ENCODE measurements at regions not wholly inside any gene's neighbourhood (a gene's known extent, or its start where the extent isn't known, plus 50 kb on each side); places are given as distances from the start of the nearest gene placed in this dataset.

- Histone ChIP-seq H3K9me3 (no peaks in the 10 kb centered on the region), H3K4me3 (no peak overlapping the region), H3K36me3 (no peaks in the 10 kb centered on the region), H3K27me3 (replicated peaks; ENCODE audit: insufficient read depth) (no peaks in the 10 kb centered on the region), H3K27ac (no peak overlapping the region), H3K4me1 (ENCODE audit: control insufficient read depth in 1 of 2, low read depth in 2 of 2) (no peaks in the 10 kb centered on the region)
- no peak for ATAC-seq (ENCODE audit: insufficient number of reproducible peaks, low FRiP score, low read depth)
- no peak for TF ChIP-seq CTCF (IDR thresholded peaks at IDR 0.05)
- no peak for DNase-seq (ENCODE audit: low spot score)
Observed at GRCh38 chr2:16406496-16407289, 258.9 kb downstream of the CYRIA start.

GRCh38 chr2:16405551-16405950 is 260.1 kb downstream of the CYRIA start:
- H3K4me1 ChIP-seq (ENCODE audit: control insufficient read depth in 1 of 2, low read depth in 2 of 2), result no peaks in the 10 kb centered on the region
- no peak overlapping the region for H3K4me3 ChIP-seq
- no peak for ATAC-seq (ENCODE audit: insufficient number of reproducible peaks, low FRiP score, low read depth)
- no peaks in the 10 kb centered on the region for H3K27me3 ChIP-seq (replicated peaks; ENCODE audit: insufficient read depth)
- H3K9me3 ChIP-seq, result no peaks in the 10 kb centered on the region
- H3K36me3 ChIP-seq, result no peaks in the 10 kb centered on the region
- H3K27ac ChIP-seq, result no peak overlapping the region
- no peak for TF ChIP-seq CTCF (IDR thresholded peaks at IDR 0.05)
- DNase-seq (ENCODE audit: low spot score), result no peak

GRCh38 chr2:16404551-16405300 is 260.9 kb downstream of the CYRIA start:
- TF ChIP-seq CTCF (IDR thresholded peaks at IDR 0.05), result no peak
- Histone ChIP-seq H3K27ac (no peak overlapping the region), H3K4me3 (no peak overlapping the region), H3K9me3 (no peaks in the 10 kb centered on the region), H3K27me3 (replicated peaks; ENCODE audit: insufficient read depth) (no peaks in the 10 kb centered on the region), H3K4me1 (ENCODE audit: control insufficient read depth in 1 of 2, low read depth in 2 of 2) (no peaks in the 10 kb centered on the region), H3K36me3 (no peaks in the 10 kb centered on the region)
- ATAC-seq (ENCODE audit: insufficient number of reproducible peaks, low FRiP score, low read depth), result no peak
- no peak for DNase-seq (ENCODE audit: low spot score)

GRCh38 chr2:16404146-16404545 is 261.5 kb downstream of the CYRIA start:
- DNase-seq (ENCODE audit: low spot score) (no peak), ATAC-seq (ENCODE audit: insufficient number of reproducible peaks, low FRiP score, low read depth) (no peak)
- H3K9me3 ChIP-seq, result no peaks in the 10 kb centered on the region
- H3K4me1 ChIP-seq (ENCODE audit: control insufficient read depth in 1 of 2, low read depth in 2 of 2), result no peaks in the 10 kb centered on the region
- no peak for TF ChIP-seq CTCF (IDR thresholded peaks at IDR 0.05)
- H3K4me3 ChIP-seq, result no peak overlapping the region
- H3K27ac ChIP-seq, result no peak overlapping the region
- H3K27me3 ChIP-seq (replicated peaks; ENCODE audit: insufficient read depth), result no peaks in the 10 kb centered on the region
- H3K36me3 ChIP-seq, result no peaks in the 10 kb centered on the region

GRCh38 chr2:16402891-16403290 is 262.7 kb downstream of the CYRIA start:
- no peak overlapping the region for H3K27ac ChIP-seq
- DNase-seq (ENCODE audit: low spot score) (no peak), ATAC-seq (ENCODE audit: insufficient number of reproducible peaks, low FRiP score, low read depth) (no peak)
- H3K4me1 ChIP-seq (ENCODE audit: control insufficient read depth in 1 of 2, low read depth in 2 of 2), result no peaks in the 10 kb centered on the region
- no peak overlapping the region for H3K4me3 ChIP-seq
- H3K27me3 ChIP-seq (replicated peaks; ENCODE audit: insufficient read depth), result no peaks in the 10 kb centered on the region
- no peak for TF ChIP-seq CTCF (IDR thresholded peaks at IDR 0.05)
- no peaks in the 10 kb centered on the region for H3K36me3 ChIP-seq
- no peaks in the 10 kb centered on the region for H3K9me3 ChIP-seq
